ENCODE measurements at regions not wholly inside any gene's neighbourhood (a gene's known extent, or its start where the extent isn't known, plus 50 kb on each side); places are given as distances from the start of the nearest gene placed in this dataset.

DNA sequence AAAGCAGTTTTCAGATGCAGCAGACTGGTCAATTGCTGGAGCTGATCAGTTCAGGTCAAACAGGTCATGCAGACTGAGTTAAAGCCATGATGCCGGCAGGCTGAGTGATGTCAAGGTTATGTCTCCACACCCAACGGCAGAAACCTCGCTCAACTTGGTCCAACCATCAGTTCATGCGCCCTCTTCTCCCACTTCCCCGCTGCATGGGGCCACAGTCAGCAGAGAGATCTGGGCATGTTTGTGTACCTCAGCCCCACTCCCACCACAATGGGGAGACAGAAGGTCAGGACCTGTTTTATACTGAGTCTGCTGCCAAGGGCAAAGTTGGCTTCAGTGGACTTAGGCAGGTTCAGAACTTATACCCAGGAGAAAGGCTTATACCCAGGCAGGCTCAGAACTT, 118.7 kb downstream of the TRIM29 start:
- ATAC-seq = no peak
- H3K4me1 Mint-ChIP-seq = no peaks in the 10 kb centered on the region
- H3K9me3 Mint-ChIP-seq = no peaks in the 10 kb centered on the region
- TF ChIP-seq, protein P1, sequence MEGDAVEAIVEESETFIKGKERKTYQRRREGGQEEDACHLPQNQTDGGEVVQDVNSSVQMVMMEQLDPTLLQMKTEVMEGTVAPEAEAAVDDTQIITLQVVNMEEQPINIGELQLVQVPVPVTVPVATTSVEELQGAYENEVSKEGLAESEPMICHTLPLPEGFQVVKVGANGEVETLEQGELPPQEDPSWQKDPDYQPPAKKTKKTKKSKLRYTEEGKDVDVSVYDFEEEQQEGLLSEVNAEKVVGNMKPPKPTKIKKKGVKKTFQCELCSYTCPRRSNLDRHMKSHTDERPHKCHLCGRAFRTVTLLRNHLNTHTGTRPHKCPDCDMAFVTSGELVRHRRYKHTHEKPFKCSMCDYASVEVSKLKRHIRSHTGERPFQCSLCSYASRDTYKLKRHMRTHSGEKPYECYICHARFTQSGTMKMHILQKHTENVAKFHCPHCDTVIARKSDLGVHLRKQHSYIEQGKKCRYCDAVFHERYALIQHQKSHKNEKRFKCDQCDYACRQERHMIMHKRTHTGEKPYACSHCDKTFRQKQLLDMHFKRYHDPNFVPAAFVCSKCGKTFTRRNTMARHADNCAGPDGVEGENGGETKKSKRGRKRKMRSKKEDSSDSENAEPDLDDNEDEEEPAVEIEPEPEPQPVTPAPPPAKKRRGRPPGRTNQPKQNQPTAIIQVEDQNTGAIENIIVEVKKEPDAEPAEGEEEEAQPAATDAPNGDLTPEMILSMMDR (IDR thresholded peaks at IDR 0.05) = no peak
- peaks cover 27 to 58% of the 10 kb centered on the region in 2 donors for H3K27me3 Mint-ChIP-seq (ENCODE audit: low read depth in 2 of 2)
- intact Hi-C loops (cut with micrococcal nuclease) = no loop called here
- 88% methylated on average over 5 of the region's 5 CpGs for WGBS (ENCODE audit: insufficient coverage)
- H3K27ac Mint-ChIP-seq = no peak overlapping the region
- no peaks in the 10 kb centered on the region for H3K4me1 ChIP-seq (ENCODE audit: control insufficient read depth, insufficient read depth, low read length)
- no peaks in the 10 kb centered on the region for H3K36me3 ChIP-seq (ENCODE audit: control insufficient read depth, insufficient read depth, low read length)
- no peaks in the 10 kb centered on the region for H3K36me3 Mint-ChIP-seq
- no peak overlapping the region for H3K4me3 ChIP-seq (ENCODE audit: low read length)
- H3K9me3 ChIP-seq (ENCODE audit: control insufficient read depth, insufficient read depth, low read length) = no peaks in the 10 kb centered on the region
- no peak for DNase-seq
- H3K4me3 Mint-ChIP-seq = no peak overlapping the region
- H3K27ac ChIP-seq (ENCODE audit: low read length) = no peak overlapping the region
- H3K27me3 ChIP-seq (ENCODE audit: control insufficient read depth, insufficient read depth, low read length) = no peaks in the 10 kb centered on the region

DNA sequence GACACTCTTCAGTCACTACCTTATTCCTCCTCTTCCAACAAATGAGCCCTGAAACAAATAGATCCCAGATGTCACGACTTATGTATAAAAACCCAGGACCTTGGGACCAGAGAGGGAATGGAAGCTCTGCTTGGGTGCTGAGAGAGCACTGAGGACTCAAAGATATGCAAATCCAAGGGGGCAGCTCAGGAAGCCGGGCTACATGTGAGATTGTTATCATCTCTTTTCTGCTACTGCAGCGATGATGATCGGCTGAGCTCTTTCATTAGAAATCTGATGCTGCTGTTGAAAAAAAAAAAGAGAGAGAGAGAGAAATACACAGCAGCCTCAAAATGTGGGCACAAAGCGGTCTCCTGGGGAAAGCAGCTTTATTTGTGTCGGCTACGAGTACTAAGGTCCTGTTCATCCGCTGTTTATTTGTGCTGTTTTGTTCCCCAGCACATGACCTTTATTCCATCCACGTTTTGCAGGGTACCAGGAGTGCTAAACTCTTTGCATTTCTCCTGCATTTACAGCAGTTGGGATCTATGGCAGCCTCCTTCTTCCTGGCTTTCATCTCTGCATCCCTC, 120.2 kb downstream of the TRIM29 start:
- H3K27ac ChIP-seq (ENCODE audit: low read length) = no peak overlapping the region
- ATAC-seq (no peak), DNase-seq (no peak)
- H3K27me3 Mint-ChIP-seq (ENCODE audit: low read depth in 2 of 2) = peaks cover 21 to 64% of the 10 kb centered on the region in 2 donors
- H3K36me3 Mint-ChIP-seq = no peaks in the 10 kb centered on the region
- no peak overlapping the region for H3K27ac Mint-ChIP-seq
- TF ChIP-seq, protein P1 (IDR thresholded peaks at IDR 0.05) = no peak
- H3K36me3 ChIP-seq (ENCODE audit: control insufficient read depth, insufficient read depth, low read length) = no peaks in the 10 kb centered on the region
- no peak overlapping the region for H3K4me3 Mint-ChIP-seq
- no peaks in the 10 kb centered on the region for H3K9me3 ChIP-seq (ENCODE audit: control insufficient read depth, insufficient read depth, low read length)
- 27% methylated on average over 9 of the region's 9 CpGs for WGBS (ENCODE audit: insufficient coverage)
- intact Hi-C loops (cut with micrococcal nuclease) = no loop called here
- no peak overlapping the region for H3K4me3 ChIP-seq (ENCODE audit: low read length)
- H3K4me1 ChIP-seq (ENCODE audit: control insufficient read depth, insufficient read depth, low read length) = no peaks in the 10 kb centered on the region
- H3K9me3 Mint-ChIP-seq = no peaks in the 10 kb centered on the region
- no peaks in the 10 kb centered on the region for H3K4me1 Mint-ChIP-seq
- no peaks in the 10 kb centered on the region for H3K27me3 ChIP-seq (ENCODE audit: control insufficient read depth, insufficient read depth, low read length)

DNA sequence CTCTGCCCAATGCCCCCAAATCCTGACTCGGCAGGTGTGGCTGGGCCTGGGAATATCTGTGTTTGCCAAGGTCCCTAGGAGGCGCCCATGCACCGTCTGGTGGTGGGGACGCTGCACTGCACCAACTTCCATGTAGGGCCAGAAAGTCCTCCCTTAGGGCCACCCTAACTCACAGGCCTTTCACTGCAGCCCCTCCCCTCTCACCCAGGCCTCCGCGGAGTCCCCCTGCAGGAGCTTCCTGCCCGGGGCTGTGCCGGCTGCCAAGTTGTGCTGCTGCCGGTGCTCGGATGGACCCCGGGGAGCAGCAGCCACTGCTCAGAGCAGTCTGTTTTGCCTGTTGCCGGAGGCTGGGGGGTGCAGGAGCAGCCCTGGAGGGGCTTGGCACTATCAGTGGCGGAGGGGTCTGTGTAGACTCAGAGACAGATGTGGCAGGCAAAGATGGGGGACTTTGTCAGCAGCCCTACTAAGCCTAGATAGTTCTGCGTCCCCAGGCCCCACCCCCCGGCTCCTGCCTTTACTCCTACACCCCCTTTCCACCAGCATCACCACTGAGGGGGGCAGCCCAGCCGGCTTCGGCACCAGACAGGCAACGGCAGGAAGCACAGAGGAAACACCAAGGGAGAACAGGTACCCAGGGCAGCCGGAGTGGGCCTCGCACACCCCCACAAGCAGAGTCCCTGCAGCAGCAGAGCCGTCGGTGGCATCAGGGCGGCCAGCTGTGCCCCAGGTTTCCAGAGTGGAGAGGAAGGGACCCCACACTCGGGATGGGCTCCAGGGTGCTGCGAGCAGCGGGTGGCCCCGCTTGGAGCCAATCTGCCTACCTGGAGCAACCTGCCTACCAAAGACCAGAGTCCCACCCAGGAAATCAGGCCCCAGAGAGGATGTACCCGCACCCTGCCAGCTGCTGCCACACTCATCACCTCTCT, 124.3 kb downstream of the TRIM29 start:
- no peaks in the 10 kb centered on the region for H3K36me3 ChIP-seq (ENCODE audit: control insufficient read depth, insufficient read depth, low read length)
- H3K9me3 ChIP-seq (ENCODE audit: control insufficient read depth, insufficient read depth, low read length) = no peaks in the 10 kb centered on the region
- Mint-ChIP-seq H3K36me3 (no peaks in the 10 kb centered on the region), H3K27ac (no peak overlapping the region), H3K27me3 (ENCODE audit: low read depth in 2 of 2) (peaks cover 44 to 73% of the 10 kb centered on the region in 2 donors), H3K9me3 (no peaks in the 10 kb centered on the region), H3K4me3 (no peak overlapping the region), H3K4me1 (no peaks in the 10 kb centered on the region)
- ATAC-seq = peak in 1 of 3 donors; percentile 51
- no peak overlapping the region for H3K27ac ChIP-seq (ENCODE audit: low read length)
- TF ChIP-seq, protein P1 (IDR thresholded peaks at IDR 0.05) = no peak
- H3K4me3 ChIP-seq (ENCODE audit: low read length) = no peak overlapping the region
- peak in 1 of 2 donors; percentile 5 for DNase-seq
- no peaks in the 10 kb centered on the region for H3K4me1 ChIP-seq (ENCODE audit: control insufficient read depth, insufficient read depth, low read length)
- WGBS (ENCODE audit: insufficient coverage) = 35% methylated on average over 28 of the region's 28 CpGs
- no peaks in the 10 kb centered on the region for H3K27me3 ChIP-seq (ENCODE audit: control insufficient read depth, insufficient read depth, low read length)
- intact Hi-C loops (cut with micrococcal nuclease) = no loop called here
